ENCODE measurements at regions not wholly inside any gene's neighbourhood (a gene's known extent, or its start where the extent isn't known, plus 50 kb on each side); places are given as distances from the start of the nearest gene placed in this dataset.
A peak's percentile ranks its signal among the peaks of the same experiment; 100 is the strongest.

GRCh38 chr14:54278087-54278486, 118.7 kb upstream of the CDKN3 start:
- TF ChIP-seq CTCF (IDR thresholded peaks at IDR 0.05; ENCODE audit: low read length, missing control alignments): no peak
- DNase-seq (ENCODE audit: low read depth): no peak
- H3K4me3 ChIP-seq (replicated peaks; ENCODE audit: low read depth, low read length): no peak overlapping the region

GRCh38 chr14:54278665-54279295, 118.0 kb upstream of the CDKN3 start:
- no peak for TF ChIP-seq CTCF (IDR thresholded peaks at IDR 0.05; ENCODE audit: low read length, missing control alignments)
- no peak overlapping the region for H3K4me3 ChIP-seq (replicated peaks; ENCODE audit: low read depth, low read length)
- DNase-seq (ENCODE audit: low read depth): no peak

DNA sequence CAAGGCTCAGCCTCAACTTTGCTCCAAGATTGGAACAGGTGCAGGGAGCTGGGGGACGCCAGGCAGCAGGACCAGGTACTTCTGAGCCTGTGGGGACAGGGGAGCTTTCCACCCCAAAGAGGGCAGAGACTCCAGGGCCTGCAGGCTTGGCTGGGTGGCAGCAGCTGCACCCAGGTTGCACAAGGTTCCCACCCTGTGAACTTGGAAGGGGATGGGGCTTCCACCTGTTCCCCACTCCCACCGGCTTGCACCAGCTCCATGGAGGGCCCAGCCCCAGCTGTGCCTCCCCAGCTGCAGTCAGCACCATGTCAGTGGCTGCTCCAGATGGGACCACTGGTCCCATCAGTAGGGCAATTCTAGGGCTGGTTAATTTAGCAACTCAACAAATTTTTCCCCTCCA, 114.0 kb upstream of the CDKN3 start:
- H3K4me3 ChIP-seq (replicated peaks; ENCODE audit: low read depth, low read length): no peak overlapping the region
- no peak for TF ChIP-seq CTCF (IDR thresholded peaks at IDR 0.05; ENCODE audit: low read length, missing control alignments)
- no peak for DNase-seq (ENCODE audit: low read depth)

DNA sequence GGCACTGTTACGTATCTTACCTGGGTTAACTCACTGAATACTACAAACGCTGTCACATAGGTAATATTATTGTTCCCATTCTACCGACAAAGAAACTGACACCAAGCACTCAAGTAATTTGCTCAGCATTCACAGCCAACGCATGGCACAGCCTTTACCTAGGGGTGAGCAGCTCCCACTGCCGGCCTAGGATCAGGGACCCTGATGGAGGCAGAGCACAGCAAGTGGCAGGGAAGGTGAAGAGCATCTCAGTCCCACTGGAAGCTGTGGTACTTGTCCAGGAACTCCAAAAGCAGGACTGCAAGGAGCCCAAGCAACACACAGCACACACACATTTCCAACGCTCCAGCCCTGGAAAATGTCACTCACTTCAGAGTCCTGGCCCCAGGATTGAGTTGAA, 111.8 kb upstream of the CDKN3 start:
- DNase-seq (ENCODE audit: low read depth): no peak
- TF ChIP-seq CTCF (IDR thresholded peaks at IDR 0.05; ENCODE audit: low read length, missing control alignments): no peak
- H3K4me3 ChIP-seq (replicated peaks; ENCODE audit: low read depth, low read length): no peak overlapping the region

- H3K4me3 ChIP-seq (replicated peaks; ENCODE audit: low read depth, low read length): no peak overlapping the region
- TF ChIP-seq CTCF (IDR thresholded peaks at IDR 0.05; ENCODE audit: low read length, missing control alignments): no peak
- DNase-seq (ENCODE audit: low read depth): peak; percentile 59
Observed at GRCh38 chr14:54291491-54292191, 105.2 kb upstream of the CDKN3 start.

- H3K4me3 ChIP-seq (replicated peaks; ENCODE audit: low read depth, low read length): no peak overlapping the region
- no peak for TF ChIP-seq CTCF (IDR thresholded peaks at IDR 0.05; ENCODE audit: low read length, missing control alignments)
- DNase-seq (ENCODE audit: low read depth): no peak
Observed at GRCh38 chr14:54294802-54295201, 102.0 kb upstream of the CDKN3 start.
